Choroid plexus epithelial cell (primary cell): ENCODE measurements at regions not wholly inside any gene's neighbourhood (a gene's known extent, or its start where the extent isn't known, plus 50 kb on each side); places are given as distances from the start of the nearest gene placed in this dataset.

ENCODE experiments used
- DNase-seq: peaks from one replicate; pipeline ENCODE4 v3.0.0-alpha.2; 2010; ENCODE audit warnings: low read depth
- H3K4me3 ChIP-seq: 2 replicates; pipeline ENCODE4 v1.5.1; 2011; ENCODE audit warnings: low read depth, mild to moderate bottlenecking, control low read depth, low read length, moderate library complexity
- TF ChIP-seq, protein P1 (sequence below): conservative IDR thresholded peaks from 2 replicates; pipeline ENCODE4 v1.5.1; 2011; ENCODE audit warnings: low read depth, mild to moderate bottlenecking, control low read depth, inconsistent platforms, low read length, moderate library complexity

DNA sequence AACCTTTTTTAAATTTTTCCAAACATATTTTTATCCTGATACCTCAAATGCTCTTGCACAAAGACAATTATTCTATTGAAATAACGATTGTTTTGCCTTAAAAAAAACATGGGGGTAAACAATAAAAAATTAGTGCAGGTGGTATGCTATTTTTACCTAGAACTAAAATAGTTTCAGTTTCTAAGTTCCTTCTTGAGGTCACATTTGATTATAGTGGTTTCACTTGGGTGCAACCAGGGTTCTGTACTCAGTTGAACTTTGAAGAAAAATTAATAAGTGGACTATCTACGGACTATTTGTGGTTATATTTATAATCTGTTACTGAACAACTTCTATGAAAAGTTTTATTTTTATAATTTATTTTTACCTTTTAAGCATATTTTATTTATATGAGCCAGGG, 387.1 kb upstream of the IZUMO3 start:
- DNase-seq = no peak
- no peak overlapping the region for H3K4me3 ChIP-seq
- TF ChIP-seq, protein P1, sequence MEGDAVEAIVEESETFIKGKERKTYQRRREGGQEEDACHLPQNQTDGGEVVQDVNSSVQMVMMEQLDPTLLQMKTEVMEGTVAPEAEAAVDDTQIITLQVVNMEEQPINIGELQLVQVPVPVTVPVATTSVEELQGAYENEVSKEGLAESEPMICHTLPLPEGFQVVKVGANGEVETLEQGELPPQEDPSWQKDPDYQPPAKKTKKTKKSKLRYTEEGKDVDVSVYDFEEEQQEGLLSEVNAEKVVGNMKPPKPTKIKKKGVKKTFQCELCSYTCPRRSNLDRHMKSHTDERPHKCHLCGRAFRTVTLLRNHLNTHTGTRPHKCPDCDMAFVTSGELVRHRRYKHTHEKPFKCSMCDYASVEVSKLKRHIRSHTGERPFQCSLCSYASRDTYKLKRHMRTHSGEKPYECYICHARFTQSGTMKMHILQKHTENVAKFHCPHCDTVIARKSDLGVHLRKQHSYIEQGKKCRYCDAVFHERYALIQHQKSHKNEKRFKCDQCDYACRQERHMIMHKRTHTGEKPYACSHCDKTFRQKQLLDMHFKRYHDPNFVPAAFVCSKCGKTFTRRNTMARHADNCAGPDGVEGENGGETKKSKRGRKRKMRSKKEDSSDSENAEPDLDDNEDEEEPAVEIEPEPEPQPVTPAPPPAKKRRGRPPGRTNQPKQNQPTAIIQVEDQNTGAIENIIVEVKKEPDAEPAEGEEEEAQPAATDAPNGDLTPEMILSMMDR = no peak

GRCh38 chr9:24931894-24932293, 386.2 kb upstream of the IZUMO3 start:
- TF ChIP-seq, protein P1 = no peak
- DNase-seq = no peak
- no peak overlapping the region for H3K4me3 ChIP-seq

- peak; percentile 0 for DNase-seq
- no peak overlapping the region for H3K4me3 ChIP-seq
- TF ChIP-seq, protein P1 = no peak
These were observed 367.1 kb upstream of the IZUMO3 start for GRCh38 chr9:24912767-24913166.

GRCh38 chr9:24901319-24901718, 355.6 kb upstream of the IZUMO3 start:
- no peak overlapping the region for H3K4me3 ChIP-seq
- TF ChIP-seq, protein P1 = no peak
- no peak for DNase-seq

DNA sequence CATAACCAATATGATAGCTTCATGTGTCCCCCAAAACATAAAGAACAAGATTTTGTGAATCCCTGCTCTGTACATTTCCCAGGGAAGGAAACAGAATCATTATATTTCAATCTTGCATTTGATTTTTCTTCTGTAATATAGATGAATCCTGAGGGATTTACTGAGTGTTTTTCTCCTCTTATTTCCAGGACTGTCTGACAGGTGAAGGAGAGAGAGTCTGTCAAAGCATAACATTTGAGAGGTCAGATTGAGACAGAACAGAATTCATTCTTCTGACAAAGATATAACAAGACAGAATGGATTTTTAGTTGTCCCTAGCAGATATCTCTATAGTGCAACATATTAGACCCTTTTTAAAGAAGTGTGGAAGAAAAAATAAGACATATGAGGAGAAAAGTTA, 354.5 kb upstream of the IZUMO3 start:
- H3K4me3 ChIP-seq = no peak overlapping the region
- DNase-seq = no peak
- TF ChIP-seq, protein P1 = no peak

DNA sequence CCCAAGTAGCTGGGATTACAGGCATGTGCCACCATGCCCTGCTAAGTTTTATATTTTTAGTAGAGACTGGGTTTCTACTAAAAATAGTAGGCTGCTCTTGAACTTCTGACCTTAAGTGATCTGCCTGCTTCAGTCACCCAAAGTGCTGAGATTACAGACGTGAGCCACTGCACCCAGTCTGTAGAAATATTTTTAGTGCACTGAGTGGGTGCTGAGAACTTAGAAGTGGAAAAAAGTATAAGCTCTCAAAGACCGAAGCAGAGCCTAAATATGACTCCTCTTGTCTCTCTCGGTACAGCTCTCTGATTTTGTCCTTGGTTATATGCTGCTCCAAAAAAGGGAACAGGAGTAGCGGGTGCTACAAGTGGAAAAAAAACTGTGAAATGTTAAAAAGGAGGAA, 353.8 kb upstream of the IZUMO3 start:
- TF ChIP-seq, protein P1 = no peak
- no peak overlapping the region for H3K4me3 ChIP-seq
- no peak for DNase-seq

GRCh38 chr9:24897826-24898225, 352.1 kb upstream of the IZUMO3 start:
- no peak overlapping the region for H3K4me3 ChIP-seq
- no peak for DNase-seq
- TF ChIP-seq, protein P1 = no peak
